WTC11 (cell line): ENCODE measurements at regions not wholly inside any gene's neighbourhood (a gene's known extent, or its start where the extent isn't known, plus 50 kb on each side); places are given as distances from the start of the nearest gene placed in this dataset.

Experiments used
- ATAC-seq: fragments of 200-7000 bp; cut with Tn5 transposase; 2 replicates; pipeline ENCODE4 v1.10.0; 2021; ENCODE audit warnings: mild to moderate bottlenecking, moderate library complexity
- CTCF ChIA-PET: fragments of 300-600 bp; sonication (Branson Sonifier 250); formaldehyde crosslinking; loops from one replicate; lab custom pipeline; 2021; ENCODE audit warnings: antibody characterized with exemption; lab: Charles Lee
- POLR2A ChIA-PET: fragments of 350-600 bp; sonication (Branson Sonifier 250); formaldehyde crosslinking; loops from one replicate; lab custom pipeline; 2021; ENCODE audit warnings: antibody characterized with exemption; lab: Charles Lee
- DNase-seq: peaks from one replicate; pipeline ENCODE4 v3.0.0; 2021; ENCODE audit warnings: low spot score
- H3K27ac Mint-ChIP-seq: 2 replicates; pipeline ENCODE4 v1.8.0; 2021; ENCODE audit warnings: mixed read lengths
- H3K27me3 Mint-ChIP-seq: 2 replicates; pipeline ENCODE4 v1.8.0; 2021; ENCODE audit warnings: low read depth, mild to moderate bottlenecking, moderate library complexity, mixed read lengths
- H3K36me3 Mint-ChIP-seq: 2 replicates; pipeline ENCODE4 v1.8.0; 2021; ENCODE audit warnings: mixed read lengths
- H3K4me1 Mint-ChIP-seq: 2 replicates; pipeline ENCODE4 v1.8.0; 2022; ENCODE audit warnings: mixed read lengths
- H3K4me3 Mint-ChIP-seq: 2 replicates; pipeline ENCODE4 v1.8.0; 2021; ENCODE audit warnings: mild to moderate bottlenecking, moderate library complexity, mixed read lengths
- H3K9me3 Mint-ChIP-seq: 2 replicates; pipeline ENCODE4 v1.8.0; 2021; ENCODE audit warnings: mixed read lengths
- GTF2I ChIP-seq: fragments of 250-450 bp; sonication (Bioruptor Pico); conservative IDR thresholded peaks from 2 replicates; pipeline ENCODE4 v1.4.0; 2021; ENCODE audit warnings: mild to moderate bottlenecking
- JAZF1 ChIP-seq: fragments of 250-450 bp; sonication (Bioruptor Pico); IDR thresholded peaks from 2 replicates; pipeline ENCODE4 v1.9.0; 2021; ENCODE audit warnings: moderate library complexity, mild to moderate bottlenecking, inconsistent platforms
- NFATC4 ChIP-seq: fragments of 250-450 bp; sonication (Bioruptor Pico); IDR thresholded peaks from 2 replicates; pipeline ENCODE4 v1.9.0; 2021; ENCODE audit warnings: mild to moderate bottlenecking
- OVOL2 ChIP-seq: fragments of 250-450 bp; sonication (Bioruptor Pico); IDR thresholded peaks from 2 replicates; pipeline ENCODE4 v1.9.0; 2021; ENCODE audit warnings: mild to moderate bottlenecking, borderline replicate concordance
- RELA ChIP-seq: sonication (generic); formaldehyde crosslinking; IDR thresholded peaks from 2 replicates; pipeline ENCODE4 v1.8.1; 2022; ENCODE audit warnings: missing genetic modification reagents, mild to moderate bottlenecking, borderline replicate concordance
- SMAD3 ChIP-seq: sonication (generic); formaldehyde crosslinking; IDR thresholded peaks from 2 replicates; pipeline ENCODE4 v1.8.0; 2022; ENCODE audit warnings: missing genetic modification reagents, mild to moderate bottlenecking, borderline replicate concordance
- SOX15 ChIP-seq: fragments of 250-450 bp; sonication (Bioruptor Pico); IDR thresholded peaks from 2 replicates; pipeline ENCODE4 v1.9.0; 2021; ENCODE audit warnings: mild to moderate bottlenecking
- ZNF138 ChIP-seq: sonication (generic); formaldehyde crosslinking; conservative IDR thresholded peaks from 2 replicates; pipeline ENCODE4 v1.8.1; 2022; ENCODE audit warnings: mild to moderate bottlenecking, moderate library complexity, missing genetic modification reagents
- ZNF671 ChIP-seq: fragments of 250-450 bp; sonication (Bioruptor Pico); IDR thresholded peaks from 2 replicates; pipeline ENCODE4 v1.8.0; 2021; ENCODE audit warnings: mild to moderate bottlenecking
- TF ChIP-seq, protein P1 (sequence below): sonication (generic); formaldehyde crosslinking; IDR thresholded peaks from 2 replicates; pipeline ENCODE4 v1.8.1; 2023; ENCODE audit warnings: mild to moderate bottlenecking, missing genetic modification reagents, moderate library complexity
- TF ChIP-seq, protein P2 (sequence below): sonication (generic); formaldehyde crosslinking; IDR thresholded peaks from 2 replicates; pipeline ENCODE4 v1.8.0; 2023; ENCODE audit warnings: missing genetic modification reagents
- TF ChIP-seq, protein P3 (sequence below): fragments of 250-450 bp; sonication (Bioruptor Pico); IDR thresholded peaks from 2 replicates; pipeline ENCODE4 v1.9.0; 2021; ENCODE audit warnings: moderate library complexity, mild to moderate bottlenecking, inconsistent platforms, borderline replicate concordance
- TF ChIP-seq, protein P4 (sequence below): sonication (generic); formaldehyde crosslinking; IDR thresholded peaks from 2 replicates; pipeline ENCODE4 v1.8.1; 2022; ENCODE audit warnings: low read depth, mild to moderate bottlenecking, moderate library complexity, missing genetic modification reagents, borderline replicate concordance
- TF ChIP-seq, protein P5 (sequence below): sonication (generic); formaldehyde crosslinking; IDR thresholded peaks from 2 replicates; pipeline ENCODE4 v1.8.0; 2023; ENCODE audit warnings: mild to moderate bottlenecking, missing genetic modification reagents
- TF ChIP-seq, protein P6 (sequence below): sonication (generic); formaldehyde crosslinking; IDR thresholded peaks from 2 replicates; pipeline ENCODE4 v1.8.1; 2023; ENCODE audit warnings: mild to moderate bottlenecking, missing genetic modification reagents, moderate library complexity
- TF ChIP-seq, protein P7 (sequence below): fragments of 250-450 bp; sonication (Bioruptor Pico); IDR thresholded peaks from 2 replicates; pipeline ENCODE4 v1.9.0; 2021; ENCODE audit warnings: mild to moderate bottlenecking
- TF ChIP-seq, protein P8 (sequence below): sonication (generic); formaldehyde crosslinking; IDR thresholded peaks from 2 replicates; pipeline ENCODE4 v1.8.0; 2023; ENCODE audit warnings: missing genetic modification reagents, mild to moderate bottlenecking, borderline replicate concordance

DNA sequence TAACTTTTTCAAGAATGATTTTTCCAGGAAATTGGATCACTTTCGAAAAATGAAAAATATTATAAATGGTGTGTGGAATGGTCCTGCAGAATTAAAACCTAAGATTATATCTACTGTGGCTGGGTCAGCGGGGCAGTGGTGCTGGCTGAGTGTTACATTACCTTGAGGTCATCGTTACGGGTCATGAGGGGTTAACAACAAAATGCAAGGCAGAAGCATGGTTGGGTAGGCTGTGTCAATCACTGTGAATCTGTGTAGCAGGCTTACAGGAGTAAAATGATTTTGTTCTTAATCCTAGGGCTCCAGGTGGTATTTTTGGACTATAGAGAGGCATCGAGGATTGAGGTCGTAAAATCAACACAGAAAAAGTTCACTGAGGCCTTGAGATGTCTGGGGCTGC lies 105.2 kb upstream of the AMOT start:
- Mint-ChIP-seq H3K36me3 (no peaks in the 10 kb centered on the region), H3K4me3 (no peak overlapping the region), H3K9me3 (no peaks in the 10 kb centered on the region), H3K4me1 (no peaks in the 10 kb centered on the region), H3K27ac (no peak overlapping the region), H3K27me3 (no peaks in the 10 kb centered on the region)
- ChIA-PET CTCF (no interaction called here), POLR2A (no interaction called here)
- TF ChIP-seq, protein P1, sequence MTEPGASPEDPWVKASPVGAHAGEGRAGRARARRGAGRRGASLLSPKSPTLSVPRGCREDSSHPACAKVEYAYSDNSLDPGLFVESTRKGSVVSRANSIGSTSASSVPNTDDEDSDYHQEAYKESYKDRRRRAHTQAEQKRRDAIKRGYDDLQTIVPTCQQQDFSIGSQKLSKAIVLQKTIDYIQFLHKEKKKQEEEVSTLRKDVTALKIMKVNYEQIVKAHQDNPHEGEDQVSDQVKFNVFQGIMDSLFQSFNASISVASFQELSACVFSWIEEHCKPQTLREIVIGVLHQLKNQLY (CRISPR knock-in tag) = no peak
- ATAC-seq = no peak
- DNase-seq = no peak

DNA sequence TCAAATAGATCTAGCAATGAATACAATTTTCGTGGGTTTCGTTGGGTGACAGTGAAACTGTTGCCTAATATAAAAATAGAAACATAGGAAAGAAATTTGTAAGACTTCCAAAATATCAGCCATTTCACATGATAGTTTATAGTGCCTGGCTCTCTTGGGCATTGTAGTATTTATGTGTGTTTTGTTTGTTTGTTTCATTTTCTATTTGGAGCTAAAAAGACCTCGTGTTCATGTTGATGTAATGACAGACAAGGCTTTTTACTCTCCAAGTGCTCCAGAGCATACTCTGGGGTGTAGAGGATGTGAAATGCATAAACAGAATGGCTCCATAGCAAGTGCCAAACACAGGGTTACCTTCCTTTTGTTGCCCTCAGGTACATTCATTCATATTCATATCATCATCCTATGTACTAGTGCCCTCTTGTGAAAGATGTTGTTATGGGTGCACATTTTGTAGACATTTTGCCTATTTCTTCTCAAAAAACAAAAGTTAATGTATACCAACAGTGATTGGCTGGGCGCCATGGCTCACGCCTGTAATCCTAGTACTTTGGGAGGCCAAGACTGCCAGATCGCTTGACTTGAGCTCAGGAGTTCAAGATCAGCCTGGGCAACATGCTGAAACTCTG lies 100.7 kb upstream of the AMOT start:
- no peak for DNase-seq
- ATAC-seq = no peak
- Mint-ChIP-seq H3K27me3 (no peaks in the 10 kb centered on the region; the same call in 1 of the 2 replicates), H3K4me3 (no peak overlapping the region), H3K4me1 (peaks cover 4% of the 10 kb centered on the region), H3K9me3 (no peaks in the 10 kb centered on the region), H3K36me3 (no peaks in the 10 kb centered on the region), H3K27ac (no peak overlapping the region)
- TF ChIP-seq OVOL2 (CRISPR knock-in tag) = no peak
- TF ChIP-seq RELA (CRISPR knock-in tag) = no peak
- TF ChIP-seq, protein P2, sequence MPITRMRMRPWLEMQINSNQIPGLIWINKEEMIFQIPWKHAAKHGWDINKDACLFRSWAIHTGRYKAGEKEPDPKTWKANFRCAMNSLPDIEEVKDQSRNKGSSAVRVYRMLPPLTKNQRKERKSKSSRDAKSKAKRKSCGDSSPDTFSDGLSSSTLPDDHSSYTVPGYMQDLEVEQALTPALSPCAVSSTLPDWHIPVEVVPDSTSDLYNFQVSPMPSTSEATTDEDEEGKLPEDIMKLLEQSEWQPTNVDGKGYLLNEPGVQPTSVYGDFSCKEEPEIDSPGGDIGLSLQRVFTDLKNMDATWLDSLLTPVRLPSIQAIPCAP (CRISPR knock-in tag) = no peak
- TF ChIP-seq, protein P3, sequence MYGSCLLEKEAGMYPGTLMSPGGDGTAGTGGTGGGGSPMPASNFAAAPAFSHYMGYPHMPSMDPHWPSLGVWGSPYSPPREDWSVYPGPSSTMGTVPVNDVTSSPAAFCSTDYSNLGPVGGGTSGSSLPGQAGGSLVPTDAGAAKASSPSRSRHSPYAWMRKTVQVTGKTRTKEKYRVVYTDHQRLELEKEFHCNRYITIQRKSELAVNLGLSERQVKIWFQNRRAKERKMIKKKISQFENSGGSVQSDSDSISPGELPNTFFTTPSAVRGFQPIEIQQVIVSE = no peak
- TF ChIP-seq, protein P4, sequence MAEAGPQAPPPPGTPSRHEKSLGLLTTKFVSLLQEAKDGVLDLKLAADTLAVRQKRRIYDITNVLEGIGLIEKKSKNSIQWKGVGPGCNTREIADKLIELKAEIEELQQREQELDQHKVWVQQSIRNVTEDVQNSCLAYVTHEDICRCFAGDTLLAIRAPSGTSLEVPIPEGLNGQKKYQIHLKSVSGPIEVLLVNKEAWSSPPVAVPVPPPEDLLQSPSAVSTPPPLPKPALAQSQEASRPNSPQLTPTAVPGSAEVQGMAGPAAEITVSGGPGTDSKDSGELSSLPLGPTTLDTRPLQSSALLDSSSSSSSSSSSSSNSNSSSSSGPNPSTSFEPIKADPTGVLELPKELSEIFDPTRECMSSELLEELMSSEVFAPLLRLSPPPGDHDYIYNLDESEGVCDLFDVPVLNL = no peak
- TF ChIP-seq, protein P5, sequence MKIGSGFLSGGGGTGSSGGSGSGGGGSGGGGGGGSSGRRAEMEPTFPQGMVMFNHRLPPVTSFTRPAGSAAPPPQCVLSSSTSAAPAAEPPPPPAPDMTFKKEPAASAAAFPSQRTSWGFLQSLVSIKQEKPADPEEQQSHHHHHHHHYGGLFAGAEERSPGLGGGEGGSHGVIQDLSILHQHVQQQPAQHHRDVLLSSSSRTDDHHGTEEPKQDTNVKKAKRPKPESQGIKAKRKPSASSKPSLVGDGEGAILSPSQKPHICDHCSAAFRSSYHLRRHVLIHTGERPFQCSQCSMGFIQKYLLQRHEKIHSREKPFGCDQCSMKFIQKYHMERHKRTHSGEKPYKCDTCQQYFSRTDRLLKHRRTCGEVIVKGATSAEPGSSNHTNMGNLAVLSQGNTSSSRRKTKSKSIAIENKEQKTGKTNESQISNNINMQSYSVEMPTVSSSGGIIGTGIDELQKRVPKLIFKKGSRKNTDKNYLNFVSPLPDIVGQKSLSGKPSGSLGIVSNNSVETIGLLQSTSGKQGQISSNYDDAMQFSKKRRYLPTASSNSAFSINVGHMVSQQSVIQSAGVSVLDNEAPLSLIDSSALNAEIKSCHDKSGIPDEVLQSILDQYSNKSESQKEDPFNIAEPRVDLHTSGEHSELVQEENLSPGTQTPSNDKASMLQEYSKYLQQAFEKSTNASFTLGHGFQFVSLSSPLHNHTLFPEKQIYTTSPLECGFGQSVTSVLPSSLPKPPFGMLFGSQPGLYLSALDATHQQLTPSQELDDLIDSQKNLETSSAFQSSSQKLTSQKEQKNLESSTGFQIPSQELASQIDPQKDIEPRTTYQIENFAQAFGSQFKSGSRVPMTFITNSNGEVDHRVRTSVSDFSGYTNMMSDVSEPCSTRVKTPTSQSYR = no peak
- no peak for TF ChIP-seq JAZF1 (CRISPR knock-in tag)
- TF ChIP-seq SOX15 (CRISPR knock-in tag) = no peak
- TF ChIP-seq NFATC4 (CRISPR knock-in tag) = no peak
- TF ChIP-seq, protein P6, sequence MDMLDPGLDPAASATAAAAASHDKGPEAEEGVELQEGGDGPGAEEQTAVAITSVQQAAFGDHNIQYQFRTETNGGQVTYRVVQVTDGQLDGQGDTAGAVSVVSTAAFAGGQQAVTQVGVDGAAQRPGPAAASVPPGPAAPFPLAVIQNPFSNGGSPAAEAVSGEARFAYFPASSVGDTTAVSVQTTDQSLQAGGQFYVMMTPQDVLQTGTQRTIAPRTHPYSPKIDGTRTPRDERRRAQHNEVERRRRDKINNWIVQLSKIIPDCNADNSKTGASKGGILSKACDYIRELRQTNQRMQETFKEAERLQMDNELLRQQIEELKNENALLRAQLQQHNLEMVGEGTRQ (CRISPR knock-in tag) = no peak
- no peak for TF ChIP-seq ZNF138 (CRISPR knock-in tag)
- TF ChIP-seq GTF2I (CRISPR knock-in tag) = no peak
- no peak for TF ChIP-seq SMAD3 (CRISPR knock-in tag)
- TF ChIP-seq, protein P7, sequence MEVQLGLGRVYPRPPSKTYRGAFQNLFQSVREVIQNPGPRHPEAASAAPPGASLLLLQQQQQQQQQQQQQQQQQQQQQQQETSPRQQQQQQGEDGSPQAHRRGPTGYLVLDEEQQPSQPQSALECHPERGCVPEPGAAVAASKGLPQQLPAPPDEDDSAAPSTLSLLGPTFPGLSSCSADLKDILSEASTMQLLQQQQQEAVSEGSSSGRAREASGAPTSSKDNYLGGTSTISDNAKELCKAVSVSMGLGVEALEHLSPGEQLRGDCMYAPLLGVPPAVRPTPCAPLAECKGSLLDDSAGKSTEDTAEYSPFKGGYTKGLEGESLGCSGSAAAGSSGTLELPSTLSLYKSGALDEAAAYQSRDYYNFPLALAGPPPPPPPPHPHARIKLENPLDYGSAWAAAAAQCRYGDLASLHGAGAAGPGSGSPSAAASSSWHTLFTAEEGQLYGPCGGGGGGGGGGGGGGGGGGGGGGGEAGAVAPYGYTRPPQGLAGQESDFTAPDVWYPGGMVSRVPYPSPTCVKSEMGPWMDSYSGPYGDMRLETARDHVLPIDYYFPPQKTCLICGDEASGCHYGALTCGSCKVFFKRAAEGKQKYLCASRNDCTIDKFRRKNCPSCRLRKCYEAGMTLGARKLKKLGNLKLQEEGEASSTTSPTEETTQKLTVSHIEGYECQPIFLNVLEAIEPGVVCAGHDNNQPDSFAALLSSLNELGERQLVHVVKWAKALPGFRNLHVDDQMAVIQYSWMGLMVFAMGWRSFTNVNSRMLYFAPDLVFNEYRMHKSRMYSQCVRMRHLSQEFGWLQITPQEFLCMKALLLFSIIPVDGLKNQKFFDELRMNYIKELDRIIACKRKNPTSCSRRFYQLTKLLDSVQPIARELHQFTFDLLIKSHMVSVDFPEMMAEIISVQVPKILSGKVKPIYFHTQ = no peak
- TF ChIP-seq, protein P8, sequence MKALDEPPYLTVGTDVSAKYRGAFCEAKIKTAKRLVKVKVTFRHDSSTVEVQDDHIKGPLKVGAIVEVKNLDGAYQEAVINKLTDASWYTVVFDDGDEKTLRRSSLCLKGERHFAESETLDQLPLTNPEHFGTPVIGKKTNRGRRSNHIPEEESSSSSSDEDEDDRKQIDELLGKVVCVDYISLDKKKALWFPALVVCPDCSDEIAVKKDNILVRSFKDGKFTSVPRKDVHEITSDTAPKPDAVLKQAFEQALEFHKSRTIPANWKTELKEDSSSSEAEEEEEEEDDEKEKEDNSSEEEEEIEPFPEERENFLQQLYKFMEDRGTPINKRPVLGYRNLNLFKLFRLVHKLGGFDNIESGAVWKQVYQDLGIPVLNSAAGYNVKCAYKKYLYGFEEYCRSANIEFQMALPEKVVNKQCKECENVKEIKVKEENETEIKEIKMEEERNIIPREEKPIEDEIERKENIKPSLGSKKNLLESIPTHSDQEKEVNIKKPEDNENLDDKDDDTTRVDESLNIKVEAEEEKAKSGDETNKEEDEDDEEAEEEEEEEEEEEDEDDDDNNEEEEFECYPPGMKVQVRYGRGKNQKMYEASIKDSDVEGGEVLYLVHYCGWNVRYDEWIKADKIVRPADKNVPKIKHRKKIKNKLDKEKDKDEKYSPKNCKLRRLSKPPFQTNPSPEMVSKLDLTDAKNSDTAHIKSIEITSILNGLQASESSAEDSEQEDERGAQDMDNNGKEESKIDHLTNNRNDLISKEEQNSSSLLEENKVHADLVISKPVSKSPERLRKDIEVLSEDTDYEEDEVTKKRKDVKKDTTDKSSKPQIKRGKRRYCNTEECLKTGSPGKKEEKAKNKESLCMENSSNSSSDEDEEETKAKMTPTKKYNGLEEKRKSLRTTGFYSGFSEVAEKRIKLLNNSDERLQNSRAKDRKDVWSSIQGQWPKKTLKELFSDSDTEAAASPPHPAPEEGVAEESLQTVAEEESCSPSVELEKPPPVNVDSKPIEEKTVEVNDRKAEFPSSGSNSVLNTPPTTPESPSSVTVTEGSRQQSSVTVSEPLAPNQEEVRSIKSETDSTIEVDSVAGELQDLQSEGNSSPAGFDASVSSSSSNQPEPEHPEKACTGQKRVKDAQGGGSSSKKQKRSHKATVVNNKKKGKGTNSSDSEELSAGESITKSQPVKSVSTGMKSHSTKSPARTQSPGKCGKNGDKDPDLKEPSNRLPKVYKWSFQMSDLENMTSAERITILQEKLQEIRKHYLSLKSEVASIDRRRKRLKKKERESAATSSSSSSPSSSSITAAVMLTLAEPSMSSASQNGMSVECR (CRISPR knock-in tag) = no peak
- TF ChIP-seq ZNF671 = no peak
- CTCF ChIA-PET = no interaction called here
- POLR2A ChIA-PET = no interaction called here
